B cell (primary cell): ENCODE measurements at regions not wholly inside any gene's neighbourhood (a gene's known extent, or its start where the extent isn't known, plus 50 kb on each side); places are given as distances from the start of the nearest gene placed in this dataset.

ENCODE experiments used
- ATAC-seq: fragments of 200-7000 bp; cut with Tn5 transposase; one replicate; pipeline ENCODE4 v1.10.0; 2021; ENCODE audit warnings: low read depth, mild to moderate bottlenecking, moderate number of reproducible peaks, moderate library complexity
- CTCF ChIA-PET: fragments of 350-600 bp; sonication (Branson Sonifier 250); formaldehyde crosslinking; loops from one replicate; lab custom pipeline; 2021; ENCODE audit warnings: antibody characterized with exemption, inconsistent platforms; lab: Charles Lee
- POLR2A ChIA-PET: fragments of 350-600 bp; sonication (Branson Sonifier 250); formaldehyde crosslinking; loops from one replicate; lab custom pipeline; 2021; ENCODE audit warnings: antibody characterized with exemption; lab: Charles Lee
- DNase-seq: peaks from one replicate; pipeline ENCODE4 v3.0.0; 2013
- H2AFZ ChIP-seq: 2 replicates; pipeline ENCODE4 v1.6.1; 2012; ENCODE audit warnings: mild to moderate bottlenecking, low read depth, low read length; ENCODE audit not compliant: insufficient read depth, poor library complexity, severe bottlenecking
- H3K27ac ChIP-seq, 2 donors: 1 replicate in 1 of 2; 2 replicates in 1 of 2; pipeline ENCODE4 v1.5.1; 2012 to 2013; ENCODE audit warnings: low read length in 2 of 2, mild to moderate bottlenecking in 2 of 2, moderate library complexity in 1 of 2
- H3K27me3 ChIP-seq, 4 experiments: fragments of 200-600 bp in 1 of 4; sonication (generic) in 1 of 4; replicated peaks in 1 of 4; 1 replicate in 2 of 4; 2 replicates in 2 of 4; pipeline versions ENCODE4 v1.6.1 to v1.7.0; 2013 to 2016; ENCODE audit warnings: low read length in 3 of 4, mild to moderate bottlenecking in 2 of 4, mixed read lengths in 1 of 4, moderate library complexity in 1 of 4; ENCODE audit not compliant: insufficient read depth in 4 of 4, control insufficient read depth in 3 of 4; ENCODE audit errors: control extremely low read depth in 1 of 4
- H3K36me3 ChIP-seq, 2 experiments: replicated peaks in 1 of 2; 1 replicate in 1 of 2; 2 replicates in 1 of 2; pipeline versions ENCODE4 v1.6.1 to v1.7.1; 2013; ENCODE audit warnings: low read length in 1 of 2; ENCODE audit not compliant: insufficient read depth in 2 of 2, control insufficient read depth in 1 of 2; ENCODE audit errors: control extremely low read depth in 1 of 2, extremely low read depth in 1 of 2
- H3K4me1 ChIP-seq, 2 donors: fragments of 200-600 bp in 1 of 2; sonication (generic) in 1 of 2; 1 replicate in 1 of 2; 2 replicates in 1 of 2; pipeline versions ENCODE4 v1.5.1 to v1.6.1; 2013 to 2017; ENCODE audit warnings: low read length in 2 of 2; ENCODE audit not compliant: control insufficient read depth in 2 of 2, insufficient read depth in 2 of 2
- H3K4me2 ChIP-seq: replicated peaks from 2 replicates; pipeline ENCODE3; 2012; ENCODE audit warnings: mild to moderate bottlenecking, low read depth, low read length; ENCODE audit not compliant: poor library complexity, severe bottlenecking
- H3K4me3 ChIP-seq, 5 experiments: fragments of 200-600 bp in 1 of 5; sonication (generic) in 1 of 5; 1 replicate in 3 of 5; 2 replicates in 2 of 5; pipeline versions ENCODE4 v1.5.1 to v1.7.0; 2011 to 2016; ENCODE audit warnings: low read length in 4 of 5, mild to moderate bottlenecking in 4 of 5, low read depth in 2 of 5, control low read depth in 1 of 5, moderate library complexity in 1 of 5; ENCODE audit not compliant: insufficient read depth in 1 of 5; ENCODE audit errors: control extremely low read depth in 1 of 5, extremely low read depth in 1 of 5
- H3K79me2 ChIP-seq: fragments of 200-600 bp; sonication (generic); one replicate; pipeline ENCODE4 v1.6.0; 2016; ENCODE audit warnings: low read length; ENCODE audit not compliant: control insufficient read depth, insufficient read depth
- H3K9ac ChIP-seq: fragments of 200-600 bp; sonication (generic); 2 replicates; pipeline ENCODE4 v1.6.1; 2017; ENCODE audit warnings: mild to moderate bottlenecking, low read length, moderate library complexity
- H3K9me3 ChIP-seq, 3 donors: one replicate each; pipeline versions ENCODE4 v1.6.1 to v1.7.1; 2013; ENCODE audit warnings: low read length in 2 of 3; ENCODE audit not compliant: control insufficient read depth in 2 of 3, insufficient read depth in 1 of 3; ENCODE audit errors: control extremely low read depth in 1 of 3
- H4K20me1 ChIP-seq: 2 replicates; pipeline ENCODE4 v1.6.0; 2012; ENCODE audit warnings: mild to moderate bottlenecking, low read length; ENCODE audit not compliant: insufficient read depth, control insufficient read depth, poor library complexity, severe bottlenecking
- H3K27ac Mint-ChIP-seq: one replicate; pipeline ENCODE4 v1.8.0; 2021; ENCODE audit warnings: mixed read lengths
- H3K27me3 Mint-ChIP-seq: one replicate; pipeline ENCODE4 v1.8.0; 2021; ENCODE audit warnings: mixed read lengths
- H3K4me1 Mint-ChIP-seq: one replicate; pipeline ENCODE4 v1.8.0; 2021; ENCODE audit warnings: mixed read lengths
- H3K4me3 Mint-ChIP-seq: one replicate; pipeline ENCODE4 v1.8.0; 2021; ENCODE audit warnings: mixed read lengths
- H3K9me3 Mint-ChIP-seq: one replicate; pipeline ENCODE4 v1.8.0; 2022; ENCODE audit warnings: mixed read lengths; ENCODE audit not compliant: insufficient read depth
- CTCF ChIP-seq: fragments of 200-600 bp; IDR thresholded peaks from one replicate; pipeline ENCODE4 v1.8.0; 2022; ENCODE audit warnings: antibody characterized with exemption, mild to moderate bottlenecking
- EZH2 ChIP-seq: IDR thresholded peaks from 2 replicates; pipeline ENCODE4 v1.6.1; 2012; ENCODE audit warnings: borderline replicate concordance, low read depth, mild to moderate bottlenecking, moderate library complexity, low read length; ENCODE audit not compliant: insufficient read depth, poor library complexity, severe bottlenecking
- WGBS: methylation state at CpG from one replicate; pipeline ENCODE4 v1.1.5; 2013; ENCODE audit warnings: missing lambda C conversion rate; ENCODE audit not compliant: insufficient coverage; 5-methylcytosine and 5-hydroxymethylcytosine counted together
- intact Hi-C: fragments of 100-400 bp; cut with micrococcal nuclease; formaldehyde crosslinking; loops from one replicate; pipeline ENCODE4 v1.10.0; 2022

- no peak overlapping the region for H3K4me3 Mint-ChIP-seq
- ChIA-PET CTCF (no interaction called here), POLR2A (no interaction called here)
- Histone ChIP-seq H3K4me2 (no peak overlapping the region), H2AFZ (no peak overlapping the region), H3K9me3 (peaks cover 0 to 8% (median 0%) of the 10 kb centered on the region in 3 donors), H3K79me2 (no peaks in the 10 kb centered on the region), H3K4me3 (no peak overlapping the region), H3K4me1 (no peaks in the 10 kb centered on the region), H3K27ac (no peak overlapping the region), H3K9ac (no peak overlapping the region), H4K20me1 (no peaks in the 10 kb centered on the region), H3K27me3 (no peaks in the 10 kb centered on the region), H3K36me3 (no peaks in the 10 kb centered on the region)
- peaks cover 3% of the 10 kb centered on the region for H3K9me3 Mint-ChIP-seq
- ATAC-seq (no peak), DNase-seq (no peak)
- intact Hi-C loops = no loop called here
- 97% methylated on average over 7 of the region's 10 CpGs for WGBS
- H3K27ac Mint-ChIP-seq = no peak overlapping the region
- peaks cover 2% of the 10 kb centered on the region for H3K4me1 Mint-ChIP-seq
- TF ChIP-seq CTCF = no peak
- no peak for TF ChIP-seq EZH2
- no peaks in the 10 kb centered on the region for H3K27me3 Mint-ChIP-seq
These were observed 70.9 kb upstream of the GREM2 start for GRCh38 chr1:240682859-240683242.

- DNase-seq (no peak), ATAC-seq (no peak)
- CTCF ChIA-PET = no interaction called here
- Histone ChIP-seq H3K4me3 (no peak overlapping the region), H3K9ac (no peak overlapping the region), H3K27ac (no peak overlapping the region), H3K4me2 (no peak overlapping the region), H3K4me1 (no peaks in the 10 kb centered on the region), H2AFZ (no peak overlapping the region), H3K36me3 (no peaks in the 10 kb centered on the region), H3K9me3 (peaks cover 0 to 9% (median 0%) of the 10 kb centered on the region in 3 donors), H3K79me2 (no peaks in the 10 kb centered on the region), H4K20me1 (no peaks in the 10 kb centered on the region), H3K27me3 (no peaks in the 10 kb centered on the region)
- Mint-ChIP-seq H3K4me1 (no peaks in the 10 kb centered on the region), H3K9me3 (peaks cover 3% of the 10 kb centered on the region), H3K27me3 (no peaks in the 10 kb centered on the region), H3K4me3 (no peak overlapping the region), H3K27ac (no peak overlapping the region)
- TF ChIP-seq EZH2 (no peak), CTCF (no peak)
- POLR2A ChIA-PET = no interaction called here
- intact Hi-C loops = no loop called here
- no CpG with 5 or more reads among the region's 6 CpGs for WGBS
These were observed 70.4 kb upstream of the GREM2 start for GRCh38 chr1:240682166-240682858.
